ENCODE measurements at regions not wholly inside any gene's neighbourhood (a gene's known extent, or its start where the extent isn't known, plus 50 kb on each side); places are given as distances from the start of the nearest gene placed in this dataset.

- H2AFZ ChIP-seq: no peak overlapping the region
- H3K79me2 ChIP-seq (replicated peaks; ENCODE audit: insufficient read depth): no peaks in the 10 kb centered on the region
- H3K4me2 ChIP-seq: no peak overlapping the region
- Mint-ChIP-seq H3K4me1 (no peaks in the 10 kb centered on the region), H3K4me3 (no peak overlapping the region), H3K9me3 (peaks cover 31% of the 10 kb centered on the region), H3K36me3 (ENCODE audit: low read depth) (peaks cover 2% of the 10 kb centered on the region; the same call in 1 of the 3 replicates), H3K27ac (no peak overlapping the region), H3K27me3 (ENCODE audit: insufficient read depth, low read depth, poor library complexity) (peaks cover 1% of the 10 kb centered on the region)
- H3K4me1 ChIP-seq (ENCODE audit: insufficient read depth): no peaks in the 10 kb centered on the region
- TF ChIP-seq ZNF331 (CRISPR knock-in tag; IDR thresholded peaks at IDR 0.05; ENCODE audit: low read depth) (no peak), CREB1 (CRISPR knock-in tag; IDR thresholded peaks at IDR 0.05; ENCODE audit: low read depth) (no peak), ZNF462 (CRISPR knock-in tag; IDR thresholded peaks at IDR 0.05) (no peak), ZNF114 (CRISPR knock-in tag; IDR thresholded peaks at IDR 0.05) (no peak), REST (IDR thresholded peaks at IDR 0.05; ENCODE audit: unreplicated experiment) (no peak), POLR2AphosphoS5 (IDR thresholded peaks at IDR 0.05; ENCODE audit: low read depth) (no peak), JUNB (IDR thresholded peaks at IDR 0.05; ENCODE audit: unreplicated experiment) (no peak), EZH2 (IDR thresholded peaks at IDR 0.05; ENCODE audit: low read depth, unreplicated experiment) (no peak), ETS1 (IDR thresholded peaks at IDR 0.05) (no peak), STAT1 (IDR thresholded peaks at IDR 0.05; ENCODE audit: unreplicated experiment) (no peak)
- no peak for DNase-seq (ENCODE audit: low spot score)
- no peak for ATAC-seq
- no peak overlapping the region for H3K27ac ChIP-seq (ENCODE audit: low read depth)
- H4K20me1 ChIP-seq (replicated peaks; ENCODE audit: insufficient read depth): no peaks in the 10 kb centered on the region
- no peaks in the 10 kb centered on the region for H3F3A ChIP-seq (replicated peaks; ENCODE audit: low read depth)
- H3K4me3 ChIP-seq: no peak overlapping the region
- H3K27me3 ChIP-seq (ENCODE audit: insufficient read depth): no peaks in the 10 kb centered on the region
- H3K9me2 ChIP-seq (ENCODE audit: insufficient read depth): peaks cover 9% of the 10 kb centered on the region; the same call in 1 of the 2 replicates
- no peaks in the 10 kb centered on the region; the same call in 1 of the 2 replicates for H3K36me3 ChIP-seq (ENCODE audit: insufficient read depth)
Measured at GRCh38 chr5:110209401-110209800, 517.1 kb downstream of the TMEM232 start.

All from GM23338 (cell line).